Stimulated activated CD8-positive, alpha-beta memory T cell treated with anti-CD3 and anti-CD28 coated beads, Interleukin-12 subunit alpha, Interleukin-12 subunit beta, amount 100 ng/mL, for 1 hour (primary cell): ENCODE measurements at regions not wholly inside any gene's neighbourhood (a gene's known extent, or its start where the extent isn't known, plus 50 kb on each side); places are given as distances from the start of the nearest gene placed in this dataset.

Source experiments
- DNase-seq: peaks from one replicate; pipeline ENCODE4 v3.0.0-alpha.2; 2020; ENCODE audit warnings: low read depth

DNA sequence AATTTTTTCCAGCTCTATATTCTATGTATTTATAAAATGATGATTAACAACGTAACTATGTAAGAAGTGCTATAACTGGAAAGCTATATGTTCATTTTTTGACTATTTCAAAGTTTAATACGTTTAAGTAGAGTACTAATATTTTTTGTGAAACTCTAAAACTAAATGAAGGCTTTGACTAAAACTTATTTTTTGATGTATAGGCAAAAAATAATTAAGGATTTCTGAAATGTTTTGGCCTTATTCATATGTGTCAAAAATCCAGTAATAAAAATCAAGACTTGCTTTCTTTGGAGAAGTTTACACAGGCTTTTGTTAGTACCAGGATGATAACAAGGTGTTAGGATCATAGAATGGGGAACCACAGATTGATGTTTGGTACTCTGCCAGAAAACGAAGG, 58.2 kb upstream of the ZEB2 start:
- DNase-seq, result no peak

DNA sequence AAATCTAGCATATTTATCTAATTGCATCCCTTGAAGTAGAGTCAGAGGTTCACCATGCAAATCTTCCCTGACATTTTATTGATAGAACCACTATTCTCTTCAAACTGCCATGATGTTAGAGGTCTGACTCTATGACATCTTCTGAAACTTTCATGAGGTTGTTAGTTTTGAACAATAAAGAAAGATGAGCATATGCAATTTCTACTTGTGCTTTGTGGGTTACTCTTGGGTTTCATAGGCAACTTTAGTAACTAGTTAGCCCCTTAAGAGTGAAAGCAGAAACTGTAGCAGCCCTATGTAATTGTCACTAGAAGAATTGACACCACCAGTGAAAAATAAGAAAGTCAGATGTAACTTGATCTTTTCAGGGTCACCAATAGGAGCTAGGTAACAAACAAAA, 53.1 kb upstream of the ZEB2 start:
- no peak for DNase-seq

DNA sequence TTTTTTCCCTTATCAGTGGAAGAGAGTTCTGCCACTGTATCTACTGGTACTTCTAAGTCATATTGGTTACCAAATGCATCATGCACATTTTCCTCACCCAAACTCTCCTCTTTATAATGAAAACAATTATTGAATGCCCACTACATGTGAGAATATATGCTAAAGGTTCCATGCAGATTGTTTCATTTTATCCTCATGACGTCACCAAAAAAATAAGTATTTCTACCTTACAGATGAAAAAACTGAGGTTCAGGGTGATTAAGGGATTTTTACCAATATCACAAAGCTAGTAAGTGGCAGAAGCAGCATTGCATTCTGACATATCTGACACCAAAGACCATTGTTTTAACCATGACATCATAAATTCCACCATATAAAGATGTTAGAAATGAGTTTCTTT, 51.9 kb upstream of the ZEB2 start:
- no peak for DNase-seq

DNA sequence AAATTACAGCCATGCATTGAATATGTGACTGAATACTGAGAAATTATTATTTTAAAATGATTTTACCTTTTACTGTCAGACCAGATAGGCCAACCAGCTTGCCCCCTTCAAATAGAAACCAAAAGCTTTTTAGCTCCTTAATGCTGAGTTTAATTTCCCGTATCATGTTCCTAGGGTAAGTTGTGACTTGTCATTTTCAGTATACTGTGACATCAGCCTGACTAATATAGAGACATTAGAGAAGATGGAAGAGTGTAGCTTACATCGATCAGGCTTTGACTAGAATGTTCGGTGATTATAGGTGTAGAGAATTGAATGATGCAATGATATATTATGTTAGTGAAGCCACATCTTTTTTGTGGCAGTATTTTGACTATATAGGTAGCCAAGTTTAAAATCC, 50.6 kb upstream of the ZEB2 start:
- DNase-seq, result no peak
